ENCODE measurements at regions not wholly inside any gene's neighbourhood (a gene's known extent, or its start where the extent isn't known, plus 50 kb on each side); places are given as distances from the start of the nearest gene placed in this dataset.

GRCh38 chr2:62296832-62297623, 101.1 kb downstream of the B3GNT2 start:
- DNase-seq, result no peak

- DNase-seq, result no peak
Measured at GRCh38 chr2:62296034-62296831, 100.3 kb downstream of the B3GNT2 start.

- no peak for DNase-seq
Measured at GRCh38 chr2:62293490-62294271, 97.8 kb downstream of the B3GNT2 start.

GRCh38 chr2:62293151-62293489, 97.2 kb downstream of the B3GNT2 start:
- DNase-seq, result no peak

- DNase-seq, result no peak
Measured at GRCh38 chr2:62292190-62292589, 96.3 kb downstream of the B3GNT2 start.

- no peak for DNase-seq
Measured at GRCh38 chr2:62291517-62292137, 95.7 kb downstream of the B3GNT2 start.

GRCh38 chr2:62291052-62291451, 95.1 kb downstream of the B3GNT2 start:
- DNase-seq, result no peak

GRCh38 chr2:62287899-62288880, 92.3 kb downstream of the B3GNT2 start:
- peak in 2 of 4 experiments; percentile 13 to 14 for DNase-seq

- no peak for DNase-seq
Measured at GRCh38 chr2:62287282-62287681, 91.4 kb downstream of the B3GNT2 start.

- DNase-seq, result no peak
Measured at GRCh38 chr2:62286089-62286785, 90.3 kb downstream of the B3GNT2 start.

- DNase-seq, result no peak
Measured at GRCh38 chr2:62284980-62285379, 89.1 kb downstream of the B3GNT2 start.

- DNase-seq, result no peak
Measured at GRCh38 chr2:62284471-62284870, 88.6 kb downstream of the B3GNT2 start.

- DNase-seq, result no peak
Measured at GRCh38 chr2:62283147-62283546, 87.2 kb downstream of the B3GNT2 start.

GRCh38 chr2:62281663-62282062, 85.7 kb downstream of the B3GNT2 start:
- DNase-seq, result no peak

- DNase-seq, result no peak
Measured at GRCh38 chr2:62277688-62278087, 81.8 kb downstream of the B3GNT2 start.

Measured in activated CD4-positive, CD25-positive, alpha-beta regulatory T cell (primary cell).